ENCODE measurements at regions not wholly inside any gene's neighbourhood (a gene's known extent, or its start where the extent isn't known, plus 50 kb on each side); places are given as distances from the start of the nearest gene placed in this dataset.

- no peak for TF ChIP-seq CTCF (IDR thresholded peaks at IDR 0.05; ENCODE audit: poor library complexity, severe bottlenecking)
- H3K27me3 ChIP-seq (ENCODE audit: insufficient read depth, poor library complexity, severe bottlenecking): no peaks in the 10 kb centered on the region
- H3K27ac ChIP-seq (ENCODE audit: poor library complexity, severe bottlenecking): no peak overlapping the region
- ATAC-seq (ENCODE audit: low read depth) (no peak), DNase-seq (ENCODE audit: low spot score) (no peak)
- no peaks in the 10 kb centered on the region for H3K36me3 ChIP-seq (ENCODE audit: low read depth)
- H3K4me3 ChIP-seq (ENCODE audit: severe bottlenecking): no peak overlapping the region
- no peaks in the 10 kb centered on the region for H3K4me1 ChIP-seq (ENCODE audit: insufficient read depth, poor library complexity, severe bottlenecking)
- H3K9me3 ChIP-seq (ENCODE audit: severe bottlenecking): no peaks in the 10 kb centered on the region
Measured at GRCh38 chr3:81859524-81859923, 98.1 kb upstream of the GBE1 start.

- Histone ChIP-seq H3K27ac (ENCODE audit: poor library complexity, severe bottlenecking) (no peak overlapping the region), H3K27me3 (ENCODE audit: insufficient read depth, poor library complexity, severe bottlenecking) (no peaks in the 10 kb centered on the region), H3K9me3 (ENCODE audit: severe bottlenecking) (no peaks in the 10 kb centered on the region), H3K36me3 (ENCODE audit: low read depth) (no peaks in the 10 kb centered on the region), H3K4me1 (ENCODE audit: insufficient read depth, poor library complexity, severe bottlenecking) (no peaks in the 10 kb centered on the region), H3K4me3 (ENCODE audit: severe bottlenecking) (no peak overlapping the region)
- ATAC-seq (ENCODE audit: low read depth): no peak
- no peak for TF ChIP-seq CTCF (IDR thresholded peaks at IDR 0.05; ENCODE audit: poor library complexity, severe bottlenecking)
- DNase-seq (ENCODE audit: low spot score): no peak
Measured at GRCh38 chr3:81853431-81853830, 92.0 kb upstream of the GBE1 start.

GRCh38 chr3:81851176-81851575 is 89.7 kb upstream of the GBE1 start:
- Histone ChIP-seq H3K4me1 (ENCODE audit: insufficient read depth, poor library complexity, severe bottlenecking) (no peaks in the 10 kb centered on the region), H3K4me3 (ENCODE audit: severe bottlenecking) (no peak overlapping the region), H3K27ac (ENCODE audit: poor library complexity, severe bottlenecking) (no peak overlapping the region), H3K36me3 (ENCODE audit: low read depth) (no peaks in the 10 kb centered on the region), H3K9me3 (ENCODE audit: severe bottlenecking) (no peaks in the 10 kb centered on the region), H3K27me3 (ENCODE audit: insufficient read depth, poor library complexity, severe bottlenecking) (no peaks in the 10 kb centered on the region)
- no peak for ATAC-seq (ENCODE audit: low read depth)
- TF ChIP-seq CTCF (IDR thresholded peaks at IDR 0.05; ENCODE audit: poor library complexity, severe bottlenecking): no peak
- no peak for DNase-seq (ENCODE audit: low spot score)

- Histone ChIP-seq H3K27ac (ENCODE audit: poor library complexity, severe bottlenecking) (no peak overlapping the region), H3K36me3 (ENCODE audit: low read depth) (no peaks in the 10 kb centered on the region), H3K27me3 (ENCODE audit: insufficient read depth, poor library complexity, severe bottlenecking) (no peaks in the 10 kb centered on the region), H3K4me3 (ENCODE audit: severe bottlenecking) (no peak overlapping the region), H3K4me1 (ENCODE audit: insufficient read depth, poor library complexity, severe bottlenecking) (no peaks in the 10 kb centered on the region), H3K9me3 (ENCODE audit: severe bottlenecking) (no peaks in the 10 kb centered on the region)
- ATAC-seq (ENCODE audit: low read depth) (no peak), DNase-seq (ENCODE audit: low spot score) (no peak)
- TF ChIP-seq CTCF (IDR thresholded peaks at IDR 0.05; ENCODE audit: poor library complexity, severe bottlenecking): no peak
Measured at GRCh38 chr3:81846988-81847387, 85.5 kb upstream of the GBE1 start.

DNA sequence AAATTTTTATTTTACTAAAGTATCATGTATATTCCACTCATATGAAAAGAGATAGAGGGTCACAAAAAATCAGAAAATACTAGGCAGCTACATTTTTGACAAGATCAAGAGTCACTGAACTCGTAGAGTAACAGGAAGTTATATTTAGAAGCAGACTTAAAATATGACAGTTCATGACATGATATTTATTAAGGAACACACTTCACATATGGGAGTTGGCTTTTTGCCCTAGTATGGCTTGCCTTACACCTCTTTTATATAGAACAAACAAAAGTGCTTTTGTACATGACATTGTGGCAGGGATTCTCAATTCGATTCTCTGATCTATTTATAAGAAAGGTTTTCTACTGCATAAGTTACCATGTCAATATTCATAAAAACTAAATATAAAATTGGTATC is 80.1 kb upstream of the GBE1 start:
- H3K36me3 ChIP-seq (ENCODE audit: low read depth): no peaks in the 10 kb centered on the region
- no peaks in the 10 kb centered on the region for H3K27me3 ChIP-seq (ENCODE audit: insufficient read depth, poor library complexity, severe bottlenecking)
- H3K9me3 ChIP-seq (ENCODE audit: severe bottlenecking): no peaks in the 10 kb centered on the region
- no peak overlapping the region for H3K27ac ChIP-seq (ENCODE audit: poor library complexity, severe bottlenecking)
- ATAC-seq (ENCODE audit: low read depth) (no peak), DNase-seq (ENCODE audit: low spot score) (no peak)
- no peaks in the 10 kb centered on the region for H3K4me1 ChIP-seq (ENCODE audit: insufficient read depth, poor library complexity, severe bottlenecking)
- H3K4me3 ChIP-seq (ENCODE audit: severe bottlenecking): no peak overlapping the region
- TF ChIP-seq CTCF (IDR thresholded peaks at IDR 0.05; ENCODE audit: poor library complexity, severe bottlenecking): no peak
